HG03565 (cell line): ENCODE measurements at regions not wholly inside any gene's neighbourhood (a gene's known extent, or its start where the extent isn't known, plus 50 kb on each side); places are given as distances from the start of the nearest gene placed in this dataset.
A peak's percentile ranks its signal among the peaks of the same experiment; 100 is the strongest.
"Not testable (repeated sequence)": the region's sequence is repeated elsewhere in the genome, so short reads cannot be mapped to it uniquely, and the experiment has no call there.

ENCODE experiments used
- ATAC-seq: cut with Tn5 transposase; IDR thresholded peaks from one replicate; pipeline ENCODE4 v1.9.1; 2021; ENCODE audit warnings: mild to moderate bottlenecking, moderate library complexity; ENCODE audit not compliant: unreplicated experiment

- ATAC-seq = not testable (repeated sequence)
These were observed 309.6 kb downstream of the SPATA31A1 start for GRCh38 chr9:39665020-39665419.

GRCh38 chr9:39674437-39675210, 319.2 kb downstream of the SPATA31A1 start:
- ATAC-seq = not testable (repeated sequence)

GRCh38 chr9:39675211-39675553, 319.7 kb downstream of the SPATA31A1 start:
- not testable (repeated sequence) for ATAC-seq

DNA sequence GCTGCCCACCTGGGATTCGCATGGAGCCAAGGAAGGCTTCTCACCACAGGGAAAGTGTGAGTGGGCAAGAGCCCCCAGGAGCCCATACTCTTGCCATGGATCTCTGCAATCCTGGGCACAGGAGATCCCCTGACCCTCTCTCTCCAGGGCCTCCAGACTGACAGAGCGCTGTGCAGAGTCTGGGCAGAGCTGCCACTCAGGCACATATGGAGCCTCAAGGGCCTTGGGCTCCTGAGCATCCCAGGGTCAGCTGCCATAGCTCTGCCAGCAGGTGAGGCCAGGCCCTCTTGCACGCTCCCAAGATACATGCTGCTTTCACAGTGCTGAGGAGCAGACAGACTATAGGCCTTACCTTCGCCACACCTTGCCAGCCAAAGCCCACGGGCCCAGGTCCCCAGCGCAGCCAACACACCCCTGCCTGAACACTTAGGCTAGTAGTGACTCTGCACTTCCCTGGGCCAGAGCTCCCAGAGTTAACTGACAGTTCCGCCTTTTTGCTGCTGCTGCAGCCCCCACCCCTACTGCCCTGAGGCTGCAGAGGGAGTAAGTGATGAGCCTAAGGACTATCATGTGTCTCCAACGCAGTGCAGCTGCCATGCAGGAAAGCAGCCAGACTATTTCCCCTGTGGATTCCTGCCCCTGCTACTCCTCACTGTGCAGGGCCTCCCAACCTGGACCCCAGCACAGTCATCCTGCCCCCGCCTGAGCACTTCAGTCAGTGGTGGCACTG, 323.2 kb downstream of the SPATA31A1 start:
- ATAC-seq = not testable (repeated sequence)

DNA sequence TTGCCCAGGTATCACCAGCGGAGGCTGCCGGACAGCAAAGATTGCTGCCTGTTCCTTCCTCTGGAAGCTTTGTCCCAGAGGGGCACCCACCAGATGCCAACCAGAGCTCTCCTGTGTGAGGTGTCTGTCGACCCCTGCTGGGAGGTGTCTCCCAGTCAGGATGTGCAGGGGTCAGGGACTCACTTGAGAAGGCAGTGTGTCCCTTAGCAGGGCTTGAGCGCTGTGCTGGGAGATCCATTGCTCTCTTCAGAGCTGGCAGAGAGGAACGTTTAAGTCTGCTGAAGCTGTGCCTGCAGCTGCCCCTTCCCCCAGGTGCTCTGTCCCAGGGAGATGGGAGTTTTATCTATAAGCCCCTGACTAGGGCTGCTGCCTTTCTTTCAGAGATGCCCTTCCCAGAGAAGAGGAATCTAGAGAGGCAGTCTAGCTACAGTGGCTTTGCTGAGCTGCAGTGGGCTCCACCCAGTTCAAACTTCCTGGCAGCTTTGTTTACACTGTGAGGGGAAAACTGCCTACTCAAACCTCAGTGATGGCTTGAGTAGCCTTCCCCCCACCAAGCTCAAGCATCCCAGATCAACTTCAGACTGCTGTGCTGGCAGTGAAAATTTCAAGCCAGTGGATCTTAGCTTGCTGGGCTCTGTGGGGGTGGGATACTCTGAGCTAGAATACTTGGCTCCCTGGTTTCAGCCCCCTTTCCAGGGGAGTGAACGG, 325.4 kb downstream of the SPATA31A1 start:
- not testable (repeated sequence) for ATAC-seq

DNA sequence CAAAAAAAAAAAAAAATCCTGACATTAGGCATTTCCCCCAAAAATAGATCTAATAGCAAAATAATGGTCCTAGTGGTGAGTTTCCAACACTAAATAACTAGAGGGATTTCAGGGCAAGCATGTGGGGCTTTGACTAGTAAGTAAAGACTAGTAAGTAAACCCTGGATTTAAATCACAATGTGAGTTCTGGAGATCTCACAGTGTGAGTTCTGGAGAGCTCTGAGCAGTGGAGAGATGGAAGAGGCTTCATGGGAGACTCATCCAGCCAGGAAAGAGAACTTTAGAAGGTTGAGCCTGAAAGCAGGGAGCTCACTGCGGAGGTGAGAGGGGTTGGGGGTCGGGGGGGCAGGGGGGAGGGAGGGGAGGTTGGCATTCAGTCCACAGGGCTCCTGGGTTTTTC, 373.4 kb downstream of the SPATA31A1 start:
- not testable (repeated sequence) for ATAC-seq

- ATAC-seq = not testable (repeated sequence)
These were observed 389.4 kb downstream of the SPATA31A1 start for GRCh38 chr9:39744898-39745297.

DNA sequence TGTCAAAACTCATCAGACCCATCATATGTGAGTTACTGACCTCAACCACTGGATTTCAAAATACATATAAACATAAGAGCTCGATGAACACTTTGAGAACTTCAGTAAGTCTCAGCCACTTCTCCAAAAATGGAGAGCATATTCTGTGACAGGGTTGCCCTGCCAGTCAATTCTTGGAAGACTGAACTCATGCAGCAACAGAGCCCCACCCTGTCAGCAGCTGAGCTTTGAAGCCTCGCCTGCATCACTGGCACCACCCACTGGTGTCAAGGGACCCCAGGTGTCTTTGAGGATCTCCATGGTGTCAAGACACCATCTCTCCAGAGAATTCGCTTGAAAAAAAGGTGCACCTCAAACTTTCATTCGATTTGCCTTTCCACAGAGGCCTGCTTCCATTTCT, 420.1 kb downstream of the SPATA31A1 start:
- ATAC-seq = not testable (repeated sequence)

DNA sequence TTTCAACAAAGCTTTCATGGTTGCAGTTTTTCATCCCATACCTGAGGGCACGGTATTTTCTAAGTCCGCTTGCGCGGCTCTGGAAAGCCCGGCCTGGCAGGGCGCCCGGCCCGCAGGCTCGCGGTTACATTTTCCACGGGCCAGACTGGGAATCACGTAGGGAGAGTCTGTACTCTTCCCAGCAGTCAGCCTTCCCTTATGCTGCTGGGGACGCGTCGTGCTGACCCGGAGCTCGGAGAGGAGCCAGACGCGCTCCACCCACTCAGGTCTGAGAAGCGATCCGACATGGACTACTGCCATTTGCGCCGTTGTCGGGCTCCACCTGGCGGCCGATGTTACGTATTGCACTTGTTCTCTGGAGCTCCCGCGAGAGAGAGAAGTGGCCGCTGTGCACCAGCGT, 435.9 kb downstream of the SPATA31A1 start:
- ATAC-seq = peak; percentile 98

DNA sequence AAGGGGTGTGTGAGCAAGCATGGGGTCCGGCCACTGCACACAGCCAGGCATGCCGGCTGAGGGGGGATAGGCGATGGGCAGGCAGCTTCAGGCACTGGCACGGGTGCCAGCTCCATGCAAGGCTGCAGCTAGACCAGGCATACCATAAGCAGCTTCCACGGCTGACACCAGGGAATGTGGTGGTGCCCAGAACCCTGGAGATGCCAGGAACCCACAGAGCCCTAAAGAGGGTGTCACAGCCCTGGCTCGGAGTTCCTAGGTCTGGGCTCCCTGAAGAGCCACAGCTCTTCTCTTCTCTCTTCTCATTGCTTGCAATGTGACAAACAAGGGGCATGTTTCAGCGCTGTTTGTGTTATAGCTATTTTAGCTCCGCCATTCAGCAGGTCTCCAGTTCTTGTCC, 442.5 kb downstream of the SPATA31A1 start:
- ATAC-seq = not testable (repeated sequence)

GRCh38 chr9:39799252-39799651, 443.8 kb downstream of the SPATA31A1 start:
- not testable (repeated sequence) for ATAC-seq

GRCh38 chr9:39802561-39802960, 447.1 kb downstream of the SPATA31A1 start:
- not testable (repeated sequence) for ATAC-seq

GRCh38 chr9:39809401-39810226, 454.1 kb downstream of the SPATA31A1 start:
- peak; percentile 96 for ATAC-seq

DNA sequence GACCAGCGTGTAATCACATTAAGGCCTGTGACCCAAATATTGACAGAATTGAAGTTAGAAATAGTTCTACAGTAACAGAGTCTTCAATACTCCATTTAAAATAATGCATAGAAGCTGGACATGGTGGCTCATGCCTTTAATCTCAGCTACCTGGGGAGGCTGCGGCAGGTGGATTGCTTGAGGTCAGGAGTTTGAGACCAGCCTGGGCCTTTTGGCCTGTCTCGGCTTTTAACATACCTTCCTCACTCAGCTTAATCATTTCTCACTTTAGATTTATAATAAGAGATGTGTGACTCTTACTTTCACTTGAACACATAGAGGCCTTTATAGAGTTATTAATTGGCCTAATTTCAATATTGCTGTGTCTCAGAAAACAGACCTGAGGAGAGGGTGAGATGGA, 454.9 kb downstream of the SPATA31A1 start:
- not testable (repeated sequence) for ATAC-seq

DNA sequence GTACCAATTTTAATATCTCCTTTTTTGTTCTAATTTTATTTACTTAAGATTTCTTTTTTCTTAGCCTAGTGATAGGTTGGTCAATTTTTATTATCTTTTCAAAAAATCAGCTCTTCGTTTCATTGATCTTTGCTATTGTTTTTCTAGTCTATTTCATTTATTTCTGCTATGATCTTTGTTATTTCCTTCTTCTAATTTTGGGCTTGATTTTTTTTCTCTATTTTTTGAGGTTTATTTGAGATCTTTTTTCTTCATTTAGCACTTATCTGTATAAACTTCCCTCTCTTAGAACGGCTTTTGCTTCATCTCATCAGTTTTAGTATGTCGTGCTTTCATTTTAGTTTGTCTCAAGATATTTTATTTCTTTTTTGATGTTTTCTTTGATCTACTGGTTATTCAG, 456.1 kb downstream of the SPATA31A1 start:
- ATAC-seq = not testable (repeated sequence)

- ATAC-seq = not testable (repeated sequence)
These were observed 473.0 kb downstream of the SPATA31A1 start for GRCh38 chr9:39828457-39828856.
